Colon (tissue), 2 donors: ENCODE measurements at regions not wholly inside any gene's neighbourhood (a gene's known extent, or its start where the extent isn't known, plus 50 kb on each side); places are given as distances from the start of the nearest gene placed in this dataset.
"Not testable (repeated sequence)": the region's sequence is repeated elsewhere in the genome, so short reads cannot be mapped to it uniquely, and the experiment has no call there.

ENCODE experiments used
- FAIRE-seq: peaks from 2 replicates; lab custom pipeline; 2012; peaks lifted over from hg19 to GRCh38; lab: Jason Lieb, UNC
- donor health status: control.
- donor health status: control.

- no peak for FAIRE-seq
Observed at GRCh38 chr6:120355822-120356221, 978.5 kb downstream of the TBC1D32 start.

GRCh38 chr6:120354452-120355098 is 979.7 kb downstream of the TBC1D32 start:
- no peak for FAIRE-seq

- no peak for FAIRE-seq
Observed at GRCh38 chr6:120352491-120352890, 981.8 kb downstream of the TBC1D32 start.

GRCh38 chr6:120348926-120349325 is 985.4 kb downstream of the TBC1D32 start:
- no peak for FAIRE-seq

GRCh38 chr6:120328521-120328920 is 979.0 kb upstream of the MAN1A1 start:
- no peak for FAIRE-seq

GRCh38 chr6:120320481-120321162 is 971.1 kb upstream of the MAN1A1 start:
- FAIRE-seq, result no peak

GRCh38 chr6:120304223-120304622 is 954.7 kb upstream of the MAN1A1 start:
- FAIRE-seq, result no peak

- no peak for FAIRE-seq
Observed at GRCh38 chr6:120303527-120303926, 954.0 kb upstream of the MAN1A1 start.

GRCh38 chr6:120302041-120302440 is 952.5 kb upstream of the MAN1A1 start:
- FAIRE-seq, result no peak

- no peak for FAIRE-seq
Observed at GRCh38 chr6:120290964-120291363, 941.4 kb upstream of the MAN1A1 start.

- FAIRE-seq, result no peak
Observed at GRCh38 chr6:120282005-120282404, 932.4 kb upstream of the MAN1A1 start.

GRCh38 chr6:120279466-120280167 is 930.1 kb upstream of the MAN1A1 start:
- FAIRE-seq, result no peak

GRCh38 chr6:120278689-120279396 is 929.3 kb upstream of the MAN1A1 start:
- FAIRE-seq, result no peak

GRCh38 chr6:120274547-120274946 is 925.0 kb upstream of the MAN1A1 start:
- FAIRE-seq, result no peak

GRCh38 chr6:120273411-120273810 is 923.9 kb upstream of the MAN1A1 start:
- FAIRE-seq, result no peak

- FAIRE-seq, result no peak
Observed at GRCh38 chr6:120272038-120272437, 922.5 kb upstream of the MAN1A1 start.

GRCh38 chr6:120268256-120268655 is 918.7 kb upstream of the MAN1A1 start:
- FAIRE-seq, result not testable (repeated sequence)

- no peak for FAIRE-seq
Observed at GRCh38 chr6:120262354-120262753, 912.8 kb upstream of the MAN1A1 start.

GRCh38 chr6:120260636-120261035 is 911.1 kb upstream of the MAN1A1 start:
- FAIRE-seq, result no peak

GRCh38 chr6:120254651-120255050 is 905.1 kb upstream of the MAN1A1 start:
- no peak for FAIRE-seq

GRCh38 chr6:120248451-120248850 is 898.9 kb upstream of the MAN1A1 start:
- no peak for FAIRE-seq

- no peak for FAIRE-seq
Observed at GRCh38 chr6:120237221-120237620, 887.7 kb upstream of the MAN1A1 start.

GRCh38 chr6:120230008-120230407 is 880.4 kb upstream of the MAN1A1 start:
- no peak for FAIRE-seq
